ENCODE measurements at regions not wholly inside any gene's neighbourhood (a gene's known extent, or its start where the extent isn't known, plus 50 kb on each side); places are given as distances from the start of the nearest gene placed in this dataset.

- TF ChIP-seq EP300 (IDR thresholded peaks at IDR 0.05; ENCODE audit: borderline replicate concordance in 1 of 2, low read depth in 2 of 2, low read length in 2 of 2) (no peak), CTCF (IDR thresholded peaks at IDR 0.05; ENCODE audit: control extremely low read depth in 1 of 3, insufficient read depth in 1 of 3, low read depth in 1 of 3, low read length in 3 of 3) (no peak), NRF1 (IDR thresholded peaks at IDR 0.05; ENCODE audit: low read depth, low read length) (no peak), CEBPB (IDR thresholded peaks at IDR 0.05; ENCODE audit: low read depth, low read length) (no peak), SP1 (IDR thresholded peaks at IDR 0.05; ENCODE audit: low read depth, low read length) (no peak)
- TF ChIP-seq, protein P1, sequence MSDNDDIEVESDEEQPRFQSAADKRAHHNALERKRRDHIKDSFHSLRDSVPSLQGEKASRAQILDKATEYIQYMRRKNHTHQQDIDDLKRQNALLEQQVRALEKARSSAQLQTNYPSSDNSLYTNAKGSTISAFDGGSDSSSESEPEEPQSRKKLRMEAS (IDR thresholded peaks at IDR 0.05): no peak
These were observed 471.0 kb downstream of the STK39 start for GRCh38 chr2:167776359-167776758.
